ENCODE measurements at regions not wholly inside any gene's neighbourhood (a gene's known extent, or its start where the extent isn't known, plus 50 kb on each side); places are given as distances from the start of the nearest gene placed in this dataset.

DNA sequence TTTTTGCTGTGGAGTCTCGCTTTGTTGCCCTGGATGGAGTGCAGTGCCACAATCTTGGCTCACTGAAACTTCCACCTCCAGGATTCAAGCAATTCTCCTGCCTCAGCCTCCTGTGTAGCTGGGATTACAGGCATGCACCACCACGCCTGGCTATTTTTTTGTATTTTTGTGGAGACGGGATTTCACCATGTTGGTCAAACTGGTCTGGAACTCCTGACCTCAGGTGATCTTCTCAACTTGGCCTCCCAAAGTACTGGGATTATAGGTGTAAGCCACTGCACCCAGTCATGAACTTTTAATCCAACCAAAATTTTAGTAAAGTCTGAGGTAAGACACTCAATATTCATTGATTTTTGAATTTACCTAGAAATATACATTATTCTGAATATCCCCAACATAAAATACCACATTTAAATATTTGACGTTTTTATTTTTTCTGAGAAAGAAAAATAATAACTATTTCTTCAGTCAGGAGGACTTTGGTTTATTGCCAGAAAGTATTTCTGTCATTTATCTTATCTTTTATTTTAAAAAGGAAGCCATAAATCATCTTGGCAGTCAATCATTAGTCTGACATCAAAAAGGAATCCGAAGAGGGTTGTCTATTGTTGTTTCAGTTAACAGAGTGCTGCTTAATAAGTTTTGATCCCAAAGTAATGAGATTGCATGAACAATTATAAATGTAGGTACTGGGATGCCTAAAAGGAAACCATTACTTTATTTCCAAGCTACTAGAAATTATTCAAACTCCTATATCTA, 102.2 kb upstream of the GRIA4 start:
- Histone ChIP-seq H3K4me2 (ENCODE audit: low read length) (no peak overlapping the region), H3K79me2 (ENCODE audit: insufficient read depth, low read depth, low read length) (no peaks in the 10 kb centered on the region), H3K4me1 (ENCODE audit: insufficient read depth, low read length, poor library complexity, severe bottlenecking) (no peaks in the 10 kb centered on the region), H2AFZ (ENCODE audit: low read length) (no peak overlapping the region), H3K27ac (ENCODE audit: low read depth, low read length, poor library complexity, severe bottlenecking) (no peak overlapping the region), H3K4me3 (ENCODE audit: low read depth, low read length, poor library complexity, severe bottlenecking) (no peak overlapping the region), H4K20me1 (ENCODE audit: insufficient read depth, low read length) (no peaks in the 10 kb centered on the region), H3K36me3 (ENCODE audit: insufficient read depth, low read length) (no peaks in the 10 kb centered on the region), H3K9me2 (ENCODE audit: insufficient read depth, low read length) (no peaks in the 10 kb centered on the region), H3K9me3 (ENCODE audit: low read length) (no peaks in the 10 kb centered on the region)
- TF ChIP-seq EZH2phosphoT487 (IDR thresholded peaks at IDR 0.05; ENCODE audit: borderline replicate concordance, low read depth, low read length), result no peak
- TF ChIP-seq, protein P1, sequence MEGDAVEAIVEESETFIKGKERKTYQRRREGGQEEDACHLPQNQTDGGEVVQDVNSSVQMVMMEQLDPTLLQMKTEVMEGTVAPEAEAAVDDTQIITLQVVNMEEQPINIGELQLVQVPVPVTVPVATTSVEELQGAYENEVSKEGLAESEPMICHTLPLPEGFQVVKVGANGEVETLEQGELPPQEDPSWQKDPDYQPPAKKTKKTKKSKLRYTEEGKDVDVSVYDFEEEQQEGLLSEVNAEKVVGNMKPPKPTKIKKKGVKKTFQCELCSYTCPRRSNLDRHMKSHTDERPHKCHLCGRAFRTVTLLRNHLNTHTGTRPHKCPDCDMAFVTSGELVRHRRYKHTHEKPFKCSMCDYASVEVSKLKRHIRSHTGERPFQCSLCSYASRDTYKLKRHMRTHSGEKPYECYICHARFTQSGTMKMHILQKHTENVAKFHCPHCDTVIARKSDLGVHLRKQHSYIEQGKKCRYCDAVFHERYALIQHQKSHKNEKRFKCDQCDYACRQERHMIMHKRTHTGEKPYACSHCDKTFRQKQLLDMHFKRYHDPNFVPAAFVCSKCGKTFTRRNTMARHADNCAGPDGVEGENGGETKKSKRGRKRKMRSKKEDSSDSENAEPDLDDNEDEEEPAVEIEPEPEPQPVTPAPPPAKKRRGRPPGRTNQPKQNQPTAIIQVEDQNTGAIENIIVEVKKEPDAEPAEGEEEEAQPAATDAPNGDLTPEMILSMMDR (conservative IDR thresholded peaks at IDR 0.05; ENCODE audit: low read length), result no peak
- intact Hi-C loops (cut with micrococcal nuclease; ENCODE audit: unreplicated experiment), result no loop called here
- DNase-seq (ENCODE audit: low spot score), result no peak
- ChIA-PET CTCF (ENCODE audit: unreplicated experiment) (no interaction called here), POLR2A (interaction anchor here (0.8 kb wide), 1 partner anchor 68 kb away, joined by 3 read pairs; no protein-coding TSS in a partner anchor)
- no TSS peak for BruUV-seq (replicated peaks)

DNA sequence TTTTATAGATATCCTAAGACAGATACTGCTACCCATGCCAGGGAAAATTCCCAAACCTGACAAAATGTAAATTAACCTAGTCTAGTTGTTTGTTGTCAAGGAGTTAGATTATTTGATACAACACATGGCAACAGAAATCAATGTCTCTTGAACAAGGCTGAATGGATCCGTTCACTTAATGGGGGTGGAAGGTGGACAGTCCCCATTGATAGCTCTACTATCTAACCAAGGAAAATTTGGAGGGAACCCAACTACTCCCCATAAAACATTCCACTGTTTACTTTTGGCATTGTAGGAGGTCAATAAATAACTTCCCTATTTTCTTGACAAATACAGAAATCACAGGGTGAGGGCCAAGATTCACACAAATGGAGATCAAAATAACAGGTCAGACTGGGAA, 117.9 kb upstream of the GRIA4 start:
- Histone ChIP-seq H3K9me2 (ENCODE audit: insufficient read depth, low read length) (no peaks in the 10 kb centered on the region; the same call in 1 of the 2 replicates), H3K4me1 (ENCODE audit: insufficient read depth, low read length, poor library complexity, severe bottlenecking) (no peaks in the 10 kb centered on the region), H2AFZ (ENCODE audit: low read length) (no peak overlapping the region), H3K27ac (ENCODE audit: low read depth, low read length, poor library complexity, severe bottlenecking) (no peak overlapping the region), H3K36me3 (ENCODE audit: insufficient read depth, low read length) (no peaks in the 10 kb centered on the region), H3K79me2 (ENCODE audit: insufficient read depth, low read depth, low read length) (no peaks in the 10 kb centered on the region), H3K4me3 (ENCODE audit: low read depth, low read length, poor library complexity, severe bottlenecking) (no peak overlapping the region), H4K20me1 (ENCODE audit: insufficient read depth, low read length) (no peaks in the 10 kb centered on the region), H3K9me3 (ENCODE audit: low read length) (no peaks in the 10 kb centered on the region), H3K4me2 (ENCODE audit: low read length) (no peak overlapping the region)
- BruUV-seq (replicated peaks), result no TSS peak
- no peak for DNase-seq (ENCODE audit: low spot score)
- ChIA-PET POLR2A (no interaction called here), CTCF (ENCODE audit: unreplicated experiment) (no interaction called here)
- TF ChIP-seq, protein P1 (conservative IDR thresholded peaks at IDR 0.05; ENCODE audit: low read length), result no peak
- TF ChIP-seq EZH2phosphoT487 (IDR thresholded peaks at IDR 0.05; ENCODE audit: borderline replicate concordance, low read depth, low read length), result no peak
- intact Hi-C loops (cut with micrococcal nuclease; ENCODE audit: unreplicated experiment), result no loop called here

DNA sequence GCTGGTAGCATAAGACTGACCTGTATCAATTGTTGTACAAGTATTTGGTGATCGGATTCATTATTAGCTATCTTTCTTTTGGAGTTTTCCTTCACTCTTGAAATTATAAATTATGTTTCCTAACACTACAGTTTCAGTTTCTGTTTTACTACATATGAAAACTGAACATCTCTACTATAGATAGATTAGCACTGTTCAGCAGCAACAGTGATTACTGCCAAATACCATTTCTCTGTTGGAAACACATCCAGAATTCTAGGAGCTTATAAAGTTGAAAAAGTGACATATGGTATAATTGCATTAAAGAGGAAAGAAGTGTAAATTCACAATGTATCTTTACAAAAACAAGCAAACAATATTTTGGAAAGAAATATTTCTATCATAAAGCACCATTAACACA, 118.5 kb upstream of the GRIA4 start:
- no TSS peak for BruUV-seq (replicated peaks)
- ChIA-PET POLR2A (no interaction called here), CTCF (ENCODE audit: unreplicated experiment) (no interaction called here)
- no peak for TF ChIP-seq EZH2phosphoT487 (IDR thresholded peaks at IDR 0.05; ENCODE audit: borderline replicate concordance, low read depth, low read length)
- TF ChIP-seq, protein P1 (conservative IDR thresholded peaks at IDR 0.05; ENCODE audit: low read length), result no peak
- intact Hi-C loops (cut with micrococcal nuclease; ENCODE audit: unreplicated experiment), result no loop called here
- Histone ChIP-seq H2AFZ (ENCODE audit: low read length) (no peak overlapping the region), H3K4me1 (ENCODE audit: insufficient read depth, low read length, poor library complexity, severe bottlenecking) (no peaks in the 10 kb centered on the region), H4K20me1 (ENCODE audit: insufficient read depth, low read length) (no peaks in the 10 kb centered on the region), H3K4me3 (ENCODE audit: low read depth, low read length, poor library complexity, severe bottlenecking) (no peak overlapping the region), H3K27ac (ENCODE audit: low read depth, low read length, poor library complexity, severe bottlenecking) (no peak overlapping the region), H3K9me3 (ENCODE audit: low read length) (no peaks in the 10 kb centered on the region), H3K36me3 (ENCODE audit: insufficient read depth, low read length) (no peaks in the 10 kb centered on the region), H3K9me2 (ENCODE audit: insufficient read depth, low read length) (no peaks in the 10 kb centered on the region), H3K79me2 (ENCODE audit: insufficient read depth, low read depth, low read length) (no peaks in the 10 kb centered on the region), H3K4me2 (ENCODE audit: low read length) (no peak overlapping the region)
- no peak for DNase-seq (ENCODE audit: low spot score)

All from OCI-LY7 (cell line).